HFF-Myc (cell line): ENCODE measurements at regions not wholly inside any gene's neighbourhood (a gene's known extent, or its start where the extent isn't known, plus 50 kb on each side); places are given as distances from the start of the nearest gene placed in this dataset.

Source experiments
- DNase-seq: peaks from one replicate; pipeline ENCODE4 v3.0.0-alpha.2; 2011; ENCODE audit warnings: low read depth; ENCODE audit errors: extremely low read depth
- H3K4me3 ChIP-seq: replicated peaks from 2 replicates; pipeline ENCODE4 v1.5.1; 2011; ENCODE audit warnings: low read depth, mild to moderate bottlenecking, control low read depth, low read length
- CTCF ChIP-seq: IDR thresholded peaks from 2 replicates; pipeline ENCODE4 v1.5.1; 2012; ENCODE audit warnings: mild to moderate bottlenecking, low read depth, low read length, control low read depth; ENCODE audit errors: missing control alignments

DNA sequence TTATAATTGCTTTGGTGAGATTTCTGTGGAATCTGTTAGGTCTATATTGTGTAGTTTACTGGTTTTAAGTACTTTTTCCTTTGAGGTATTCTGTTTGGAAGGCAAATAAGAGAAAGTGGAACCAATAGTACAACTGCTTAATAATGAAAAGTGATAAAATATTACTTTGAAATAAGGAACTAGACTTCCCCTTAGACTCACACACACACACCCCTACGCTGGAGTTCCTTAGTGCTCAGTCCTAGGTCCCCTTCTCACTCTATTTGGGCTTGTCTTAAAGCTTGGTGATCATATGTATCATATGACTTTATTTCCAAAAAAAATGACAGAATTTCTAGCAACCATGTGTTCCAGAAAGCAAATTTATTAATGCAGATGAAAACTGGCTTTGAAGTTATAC is 494.0 kb upstream of the TGFBR2 start:
- DNase-seq, result no peak
- H3K4me3 ChIP-seq, result no peak overlapping the region
- TF ChIP-seq CTCF, result no peak

- no peak overlapping the region for H3K4me3 ChIP-seq
- peak; percentile 19 for TF ChIP-seq CTCF
- DNase-seq, result peak; percentile 20
These were observed 493.4 kb upstream of the TGFBR2 start for GRCh38 chr3:30112902-30113484.

DNA sequence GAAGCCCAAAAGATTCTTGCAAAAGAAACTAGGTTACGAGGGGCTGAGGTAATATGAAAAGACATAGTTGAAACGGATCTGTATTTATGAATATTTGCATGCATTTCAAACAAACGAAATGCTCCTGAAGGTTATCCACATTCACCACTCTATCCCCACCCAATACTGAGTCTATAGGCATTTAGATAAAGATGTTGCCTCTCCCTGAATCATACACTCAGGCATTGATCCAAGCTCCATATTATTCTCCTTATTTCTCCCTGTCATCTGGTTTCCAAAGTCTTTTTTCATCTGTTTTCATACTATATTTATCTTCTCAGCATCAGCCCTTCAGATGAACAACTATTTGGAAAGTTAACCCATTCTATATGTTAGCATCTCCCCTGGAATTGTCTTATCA is 492.5 kb upstream of the TGFBR2 start:
- no peak for DNase-seq
- no peak for TF ChIP-seq CTCF

DNA sequence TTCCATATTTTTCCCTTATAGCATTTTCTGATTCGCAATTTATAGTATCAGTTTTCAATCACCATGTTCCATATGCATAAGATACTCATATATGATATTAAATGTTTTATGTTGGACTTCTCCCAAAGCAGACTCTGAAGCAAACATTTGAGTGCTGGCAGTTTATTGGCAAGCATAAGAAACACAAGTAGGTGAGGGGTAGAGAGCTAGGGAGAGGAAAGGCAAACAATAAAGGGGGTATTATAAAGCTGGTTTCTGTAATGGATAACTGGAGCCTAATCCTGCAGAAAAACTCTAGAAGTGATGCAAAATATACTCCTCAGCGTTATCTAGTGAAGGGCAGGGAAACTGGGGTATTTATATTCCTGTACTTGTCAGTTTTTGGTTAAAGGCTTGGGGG is 491.5 kb upstream of the TGFBR2 start:
- DNase-seq, result no peak
- no peak for TF ChIP-seq CTCF
- H3K4me3 ChIP-seq, result no peak overlapping the region

More for the DNA sequence above, 492.5 kb upstream of the TGFBR2 start:
- H3K4me3 ChIP-seq, result no peak overlapping the region

DNA sequence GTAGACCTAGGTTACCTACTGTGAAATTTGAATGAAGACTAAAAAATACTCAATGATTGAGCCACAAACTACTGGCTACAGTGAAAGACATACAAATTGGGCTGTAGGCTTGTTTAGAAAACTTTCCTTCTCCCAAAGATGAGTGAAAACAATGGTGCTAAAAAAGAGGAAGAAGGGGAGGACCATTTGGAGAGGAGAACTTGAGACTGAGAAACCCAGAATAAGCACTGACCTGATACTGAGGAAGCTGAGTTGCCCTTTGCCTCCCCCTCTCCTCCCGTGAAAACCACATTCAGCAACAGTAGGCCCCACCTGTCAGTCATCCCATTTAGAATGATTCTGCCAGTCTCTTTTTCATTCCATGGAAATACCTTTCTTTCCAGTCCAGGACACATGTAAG is 484.0 kb upstream of the TGFBR2 start:
- no peak overlapping the region for H3K4me3 ChIP-seq
- no peak for DNase-seq
- TF ChIP-seq CTCF, result no peak

- DNase-seq, result no peak
- H3K4me3 ChIP-seq, result no peak overlapping the region
- no peak for TF ChIP-seq CTCF
These were observed 483.2 kb upstream of the TGFBR2 start for GRCh38 chr3:30123224-30123623.

GRCh38 chr3:30123755-30124154 is 482.6 kb upstream of the TGFBR2 start:
- no peak overlapping the region for H3K4me3 ChIP-seq
- no peak for DNase-seq
- no peak for TF ChIP-seq CTCF
